ENCODE measurements at regions not wholly inside any gene's neighbourhood (a gene's known extent, or its start where the extent isn't known, plus 50 kb on each side); places are given as distances from the start of the nearest gene placed in this dataset.

GRCh38 chr1:168920456-168921094, 185.9 kb upstream of the ATP1B1 start:
- no peak for DNase-seq

- DNase-seq, result no peak
These were observed 184.9 kb upstream of the ATP1B1 start for GRCh38 chr1:168921629-168922028.

- no peak for DNase-seq
These were observed 182.9 kb upstream of the ATP1B1 start for GRCh38 chr1:168923521-168924136.

GRCh38 chr1:168924976-168925375, 181.5 kb upstream of the ATP1B1 start:
- DNase-seq, result no peak

- no peak for DNase-seq
These were observed 180.3 kb upstream of the ATP1B1 start for GRCh38 chr1:168926236-168926635.

GRCh38 chr1:168932539-168932938, 174.0 kb upstream of the ATP1B1 start:
- no peak for DNase-seq

- DNase-seq, result no peak
These were observed 173.2 kb upstream of the ATP1B1 start for GRCh38 chr1:168933141-168933805.

- no peak for DNase-seq
These were observed 167.2 kb upstream of the ATP1B1 start for GRCh38 chr1:168939110-168939946.

GRCh38 chr1:168939947-168940223, 166.6 kb upstream of the ATP1B1 start:
- DNase-seq, result no peak

- no peak for DNase-seq
These were observed 164.8 kb upstream of the ATP1B1 start for GRCh38 chr1:168941640-168942039.

GRCh38 chr1:168942165-168942564, 164.3 kb upstream of the ATP1B1 start:
- DNase-seq, result no peak

- DNase-seq, result no peak
These were observed 160.6 kb upstream of the ATP1B1 start for GRCh38 chr1:168945870-168946269.

- no peak for DNase-seq
These were observed 159.4 kb upstream of the ATP1B1 start for GRCh38 chr1:168947041-168947440.

GRCh38 chr1:168949672-168950071, 156.8 kb upstream of the ATP1B1 start:
- no peak for DNase-seq

GRCh38 chr1:168957818-168958217, 148.7 kb upstream of the ATP1B1 start:
- no peak for DNase-seq

GRCh38 chr1:168958562-168959289, 147.8 kb upstream of the ATP1B1 start:
- no peak for DNase-seq

- no peak for DNase-seq
These were observed 147.1 kb upstream of the ATP1B1 start for GRCh38 chr1:168959382-168959781.

- DNase-seq, result no peak
These were observed 146.4 kb upstream of the ATP1B1 start for GRCh38 chr1:168960114-168960513.

- no peak for DNase-seq
These were observed 145.9 kb upstream of the ATP1B1 start for GRCh38 chr1:168960595-168960994.

GRCh38 chr1:168963601-168964000, 142.9 kb upstream of the ATP1B1 start:
- DNase-seq, result no peak

GRCh38 chr1:168964478-168964877, 142.0 kb upstream of the ATP1B1 start:
- DNase-seq, result no peak

GRCh38 chr1:168966217-168966616, 140.3 kb upstream of the ATP1B1 start:
- DNase-seq, result no peak

GRCh38 chr1:168966636-168967035, 139.9 kb upstream of the ATP1B1 start:
- no peak for DNase-seq
